GM19043 (cell line): ENCODE measurements at regions not wholly inside any gene's neighbourhood (a gene's known extent, or its start where the extent isn't known, plus 50 kb on each side); places are given as distances from the start of the nearest gene placed in this dataset.

Experiments
- ATAC-seq: cut with Tn5 transposase; IDR thresholded peaks from one replicate; pipeline ENCODE4 v1.9.1; 2021; ENCODE audit warnings: low read depth; ENCODE audit not compliant: unreplicated experiment

- ATAC-seq, result no peak
These were observed 234.5 kb upstream of the FN1 start for GRCh38 chr2:215670396-215670795.

- no peak for ATAC-seq
These were observed 232.5 kb upstream of the FN1 start for GRCh38 chr2:215668378-215668775.

- ATAC-seq, result no peak
These were observed 231.9 kb upstream of the FN1 start for GRCh38 chr2:215667585-215668377.

- peak; percentile 70 for ATAC-seq
These were observed 229.1 kb upstream of the FN1 start for GRCh38 chr2:215664847-215665525.

GRCh38 chr2:215662715-215663114 is 226.8 kb upstream of the FN1 start:
- no peak for ATAC-seq

GRCh38 chr2:215660687-215661086 is 224.8 kb upstream of the FN1 start:
- ATAC-seq, result no peak

GRCh38 chr2:215659650-215660049 is 223.8 kb upstream of the FN1 start:
- ATAC-seq, result no peak

GRCh38 chr2:215658635-215659305 is 222.9 kb upstream of the FN1 start:
- no peak for ATAC-seq

- no peak for ATAC-seq
These were observed 222.0 kb upstream of the FN1 start for GRCh38 chr2:215657844-215658243.

- ATAC-seq, result no peak
These were observed 218.4 kb upstream of the FN1 start for GRCh38 chr2:215654148-215654819.

- no peak for ATAC-seq
These were observed 217.6 kb upstream of the FN1 start for GRCh38 chr2:215653344-215654030.

GRCh38 chr2:215652388-215652787 is 216.5 kb upstream of the FN1 start:
- ATAC-seq, result no peak

- ATAC-seq, result no peak
These were observed 215.5 kb upstream of the FN1 start for GRCh38 chr2:215651412-215651811.

- no peak for ATAC-seq
These were observed 208.5 kb upstream of the FN1 start for GRCh38 chr2:215644233-215644897.

GRCh38 chr2:215638687-215639086 is 202.8 kb upstream of the FN1 start:
- ATAC-seq, result no peak

GRCh38 chr2:215637651-215638050 is 201.8 kb upstream of the FN1 start:
- ATAC-seq, result no peak

- no peak for ATAC-seq
These were observed 200.9 kb upstream of the FN1 start for GRCh38 chr2:215636816-215637215.

GRCh38 chr2:215635788-215636139 is 199.9 kb upstream of the FN1 start:
- ATAC-seq, result no peak

GRCh38 chr2:215635071-215635787 is 199.4 kb upstream of the FN1 start:
- ATAC-seq, result no peak
